Fibroblast of pulmonary artery (primary cell): ENCODE measurements at regions not wholly inside any gene's neighbourhood (a gene's known extent, or its start where the extent isn't known, plus 50 kb on each side); places are given as distances from the start of the nearest gene placed in this dataset.

Source experiments
- DNase-seq: peaks from one replicate; pipeline ENCODE4 v3.0.0-alpha.2; 2010; ENCODE audit warnings: low read depth
- H3K4me3 ChIP-seq: replicated peaks from 2 replicates; pipeline ENCODE4 v1.5.1; 2011; ENCODE audit warnings: low read depth, mild to moderate bottlenecking, control low read depth, low read length, moderate library complexity
- CTCF ChIP-seq: IDR thresholded peaks from 2 replicates; pipeline ENCODE4 v1.5.1; 2011; ENCODE audit warnings: mild to moderate bottlenecking, control low read depth, low read length, inconsistent platforms; ENCODE audit errors: missing control alignments

GRCh38 chr18:64202863-64203262 is 54.0 kb upstream of the LINC00305 start:
- no peak overlapping the region for H3K4me3 ChIP-seq
- no peak for TF ChIP-seq CTCF
- DNase-seq: peak; percentile 18

GRCh38 chr18:64202210-64202836 is 53.4 kb upstream of the LINC00305 start:
- no peak overlapping the region for H3K4me3 ChIP-seq
- DNase-seq: peak; percentile 3
- no peak for TF ChIP-seq CTCF

- TF ChIP-seq CTCF: no peak
- DNase-seq: no peak
- H3K4me3 ChIP-seq: no peak overlapping the region
These were observed 52.9 kb upstream of the LINC00305 start for GRCh38 chr18:64201781-64202180.

DNA sequence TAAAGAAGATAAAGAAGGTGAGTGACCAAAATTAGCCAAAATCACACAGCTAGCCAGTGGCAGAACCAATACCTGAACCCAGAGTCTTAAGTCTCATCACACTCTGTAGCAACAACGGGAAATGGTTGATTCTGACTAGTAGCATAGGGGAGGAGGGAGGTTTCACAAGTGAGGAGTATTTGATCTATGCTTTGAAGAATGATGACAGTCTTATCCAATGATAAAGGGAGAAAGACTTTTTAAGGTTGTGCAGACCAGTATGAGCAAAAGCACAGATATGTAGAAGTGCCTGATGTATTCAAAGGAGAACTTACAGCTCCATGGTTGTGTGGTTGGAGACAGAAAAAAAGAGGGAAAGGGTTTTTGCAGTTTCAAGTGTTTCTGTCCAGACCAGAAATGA is 50.7 kb upstream of the LINC00305 start:
- DNase-seq: no peak
- H3K4me3 ChIP-seq: no peak overlapping the region
- no peak for TF ChIP-seq CTCF
